NCI-H69 (cell line): ENCODE measurements at regions not wholly inside any gene's neighbourhood (a gene's known extent, or its start where the extent isn't known, plus 50 kb on each side); places are given as distances from the start of the nearest gene placed in this dataset.

Experiments
- DNase-seq: peaks from one replicate; lab custom pipeline; 2025; lab: John Stamatoyannopoulos, UW

- DNase-seq = no peak
Observed at GRCh38 chr2:12968399-12968798, 251.7 kb downstream of the TRIB2 start.

- DNase-seq = no peak
Observed at GRCh38 chr2:12970861-12971260, 254.1 kb downstream of the TRIB2 start.

- no peak for DNase-seq
Observed at GRCh38 chr2:12971581-12972365, 255.0 kb downstream of the TRIB2 start.

GRCh38 chr2:12978066-12978835 lies 261.5 kb downstream of the TRIB2 start:
- no peak for DNase-seq

- no peak for DNase-seq
Observed at GRCh38 chr2:12979066-12979465, 262.3 kb downstream of the TRIB2 start.

GRCh38 chr2:12980817-12981216 lies 264.1 kb downstream of the TRIB2 start:
- no peak for DNase-seq

GRCh38 chr2:12982149-12982584 lies 265.4 kb downstream of the TRIB2 start:
- DNase-seq = no peak

- no peak for DNase-seq
Observed at GRCh38 chr2:12987246-12987645, 270.5 kb downstream of the TRIB2 start.

- DNase-seq = no peak
Observed at GRCh38 chr2:12988279-12988678, 271.5 kb downstream of the TRIB2 start.

- no peak for DNase-seq
Observed at GRCh38 chr2:12990523-12990922, 273.8 kb downstream of the TRIB2 start.

GRCh38 chr2:12998685-12999084 lies 281.9 kb downstream of the TRIB2 start:
- no peak for DNase-seq

- no peak for DNase-seq
Observed at GRCh38 chr2:13000664-13001363, 284.1 kb downstream of the TRIB2 start.

- no peak for DNase-seq
Observed at GRCh38 chr2:13001408-13001807, 284.7 kb downstream of the TRIB2 start.

GRCh38 chr2:13002536-13003331 lies 286.0 kb downstream of the TRIB2 start:
- DNase-seq = no peak

GRCh38 chr2:13003500-13003899 lies 286.8 kb downstream of the TRIB2 start:
- DNase-seq = no peak

- no peak for DNase-seq
Observed at GRCh38 chr2:13005048-13005447, 288.3 kb downstream of the TRIB2 start.

- DNase-seq = no peak
Observed at GRCh38 chr2:13005761-13006335, 289.1 kb downstream of the TRIB2 start.

- no peak for DNase-seq
Observed at GRCh38 chr2:13006426-13006825, 289.7 kb downstream of the TRIB2 start.

- peak; percentile 47 for DNase-seq
Observed at GRCh38 chr2:13006829-13007717, 290.3 kb downstream of the TRIB2 start.

- no peak for DNase-seq
Observed at GRCh38 chr2:13009027-13009642, 292.4 kb downstream of the TRIB2 start.
